ENCODE measurements at regions not wholly inside any gene's neighbourhood (a gene's known extent, or its start where the extent isn't known, plus 50 kb on each side); places are given as distances from the start of the nearest gene placed in this dataset.
A peak's percentile ranks its signal among the peaks of the same experiment; 100 is the strongest.

GRCh38 chr7:9983048-9983447 lies 990.6 kb upstream of the PHF14 start:
- Mint-ChIP-seq H3K27ac (no peak overlapping the region), H3K4me1 (no peaks in the 10 kb centered on the region), H3K36me3 (ENCODE audit: low read depth) (no peaks in the 10 kb centered on the region), H3K9me3 (peaks cover 3% of the 10 kb centered on the region), H3K4me3 (no peak overlapping the region), H3K27me3 (ENCODE audit: low read depth) (no peaks in the 10 kb centered on the region)
- TF ChIP-seq CTCF (IDR thresholded peaks at IDR 0.05; ENCODE audit: unreplicated experiment in 3 of 3), result no peak

- TF ChIP-seq CTCF (IDR thresholded peaks at IDR 0.05; ENCODE audit: unreplicated experiment in 3 of 3), result no peak
- H3K36me3 Mint-ChIP-seq (ENCODE audit: low read depth), result no peaks in the 10 kb centered on the region
- peaks cover 4% of the 10 kb centered on the region for H3K9me3 Mint-ChIP-seq
- H3K4me1 Mint-ChIP-seq, result no peaks in the 10 kb centered on the region
- no peaks in the 10 kb centered on the region for H3K27me3 Mint-ChIP-seq (ENCODE audit: low read depth)
- H3K27ac Mint-ChIP-seq, result no peak overlapping the region
- H3K4me3 Mint-ChIP-seq, result no peak overlapping the region
Measured at GRCh38 chr7:10015687-10016086, 958.0 kb upstream of the PHF14 start.

- Mint-ChIP-seq H3K27me3 (ENCODE audit: low read depth) (no peaks in the 10 kb centered on the region), H3K9me3 (no peaks in the 10 kb centered on the region), H3K4me3 (no peak overlapping the region), H3K36me3 (ENCODE audit: low read depth) (no peaks in the 10 kb centered on the region), H3K27ac (no peak overlapping the region), H3K4me1 (no peaks in the 10 kb centered on the region)
- no peak for TF ChIP-seq CTCF (IDR thresholded peaks at IDR 0.05; ENCODE audit: unreplicated experiment in 3 of 3)
Measured at GRCh38 chr7:10022480-10022879, 951.2 kb upstream of the PHF14 start.

GRCh38 chr7:10022957-10023356 lies 950.7 kb upstream of the PHF14 start:
- peak in 2 of 3 experiments; percentile 24 to 35 for TF ChIP-seq CTCF (IDR thresholded peaks at IDR 0.05; ENCODE audit: unreplicated experiment in 3 of 3)
- H3K27me3 Mint-ChIP-seq (ENCODE audit: low read depth), result no peaks in the 10 kb centered on the region
- H3K36me3 Mint-ChIP-seq (ENCODE audit: low read depth), result no peaks in the 10 kb centered on the region
- no peak overlapping the region for H3K4me3 Mint-ChIP-seq
- no peaks in the 10 kb centered on the region for H3K9me3 Mint-ChIP-seq
- no peaks in the 10 kb centered on the region for H3K4me1 Mint-ChIP-seq
- no peak overlapping the region for H3K27ac Mint-ChIP-seq

GRCh38 chr7:10034843-10035556 lies 938.7 kb upstream of the PHF14 start:
- Mint-ChIP-seq H3K4me3 (no peak overlapping the region), H3K36me3 (ENCODE audit: low read depth) (no peaks in the 10 kb centered on the region), H3K27ac (no peak overlapping the region), H3K9me3 (no peaks in the 10 kb centered on the region), H3K27me3 (ENCODE audit: low read depth) (no peaks in the 10 kb centered on the region), H3K4me1 (no peaks in the 10 kb centered on the region)
- no peak for TF ChIP-seq CTCF (IDR thresholded peaks at IDR 0.05; ENCODE audit: unreplicated experiment in 3 of 3)

GRCh38 chr7:10036693-10037092 lies 937.0 kb upstream of the PHF14 start:
- Mint-ChIP-seq H3K4me3 (no peak overlapping the region), H3K4me1 (no peaks in the 10 kb centered on the region), H3K36me3 (ENCODE audit: low read depth) (no peaks in the 10 kb centered on the region), H3K27me3 (ENCODE audit: low read depth) (no peaks in the 10 kb centered on the region), H3K27ac (no peak overlapping the region), H3K9me3 (no peaks in the 10 kb centered on the region)
- TF ChIP-seq CTCF (IDR thresholded peaks at IDR 0.05; ENCODE audit: unreplicated experiment in 3 of 3), result no peak
